ENCODE measurements at regions not wholly inside any gene's neighbourhood (a gene's known extent, or its start where the extent isn't known, plus 50 kb on each side); places are given as distances from the start of the nearest gene placed in this dataset.

DNA sequence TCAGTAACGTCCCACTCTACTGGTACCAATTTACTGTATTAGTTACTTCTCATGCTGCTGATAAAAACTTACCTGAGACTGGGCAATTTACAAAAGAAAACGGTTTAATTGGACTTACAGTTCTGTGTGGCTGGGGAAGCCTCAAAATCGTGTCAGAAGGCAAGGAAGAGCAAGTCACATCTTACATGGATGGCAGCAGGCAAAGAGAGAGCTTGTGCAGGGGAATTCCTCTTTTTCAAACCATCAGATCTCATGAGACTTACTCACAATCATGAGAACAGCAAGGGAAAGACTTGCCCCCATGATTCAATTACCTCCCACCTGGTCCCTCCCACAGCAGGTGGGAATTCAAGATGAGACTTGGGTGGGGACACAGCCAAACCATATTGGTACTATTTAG, 908.2 kb upstream of the NR2F2 start:
- TF ChIP-seq EZH2 (IDR thresholded peaks at IDR 0.05; ENCODE audit: borderline replicate concordance, low read length) = no peak
- TF ChIP-seq, protein P1, sequence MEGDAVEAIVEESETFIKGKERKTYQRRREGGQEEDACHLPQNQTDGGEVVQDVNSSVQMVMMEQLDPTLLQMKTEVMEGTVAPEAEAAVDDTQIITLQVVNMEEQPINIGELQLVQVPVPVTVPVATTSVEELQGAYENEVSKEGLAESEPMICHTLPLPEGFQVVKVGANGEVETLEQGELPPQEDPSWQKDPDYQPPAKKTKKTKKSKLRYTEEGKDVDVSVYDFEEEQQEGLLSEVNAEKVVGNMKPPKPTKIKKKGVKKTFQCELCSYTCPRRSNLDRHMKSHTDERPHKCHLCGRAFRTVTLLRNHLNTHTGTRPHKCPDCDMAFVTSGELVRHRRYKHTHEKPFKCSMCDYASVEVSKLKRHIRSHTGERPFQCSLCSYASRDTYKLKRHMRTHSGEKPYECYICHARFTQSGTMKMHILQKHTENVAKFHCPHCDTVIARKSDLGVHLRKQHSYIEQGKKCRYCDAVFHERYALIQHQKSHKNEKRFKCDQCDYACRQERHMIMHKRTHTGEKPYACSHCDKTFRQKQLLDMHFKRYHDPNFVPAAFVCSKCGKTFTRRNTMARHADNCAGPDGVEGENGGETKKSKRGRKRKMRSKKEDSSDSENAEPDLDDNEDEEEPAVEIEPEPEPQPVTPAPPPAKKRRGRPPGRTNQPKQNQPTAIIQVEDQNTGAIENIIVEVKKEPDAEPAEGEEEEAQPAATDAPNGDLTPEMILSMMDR (IDR thresholded peaks at IDR 0.05; ENCODE audit: low read length) = no peak
- no peak overlapping the region for H3K9ac ChIP-seq (ENCODE audit: low read length)
- H3K4me2 ChIP-seq (ENCODE audit: low read length) = no peak overlapping the region
- no peaks in the 10 kb centered on the region for H3K4me1 ChIP-seq (ENCODE audit: insufficient read depth, low read length, severe bottlenecking)
- no peaks in the 10 kb centered on the region for H3K79me2 ChIP-seq (ENCODE audit: insufficient read depth, low read length)
- no peaks in the 10 kb centered on the region for H3K27me3 ChIP-seq (ENCODE audit: insufficient read depth, low read length)
- H3K9me2 ChIP-seq (ENCODE audit: low read depth, low read length) = no peaks in the 10 kb centered on the region
- H3F3A ChIP-seq (ENCODE audit: insufficient read depth, low read length) = no peaks in the 10 kb centered on the region
- H3K36me3 ChIP-seq (ENCODE audit: insufficient read depth, low read length) = no peaks in the 10 kb centered on the region
- H2AFZ ChIP-seq (ENCODE audit: low read length) = no peak overlapping the region
- H3K27ac ChIP-seq (ENCODE audit: low read depth, low read length, poor library complexity, severe bottlenecking) = no peak overlapping the region
- no peaks in the 10 kb centered on the region for H3K9me3 ChIP-seq (ENCODE audit: low read length)
- H4K20me1 ChIP-seq (ENCODE audit: insufficient read depth, low read length) = no peaks in the 10 kb centered on the region
- H3K4me3 ChIP-seq (ENCODE audit: low read depth, low read length, poor library complexity, severe bottlenecking) = no peak overlapping the region

DNA sequence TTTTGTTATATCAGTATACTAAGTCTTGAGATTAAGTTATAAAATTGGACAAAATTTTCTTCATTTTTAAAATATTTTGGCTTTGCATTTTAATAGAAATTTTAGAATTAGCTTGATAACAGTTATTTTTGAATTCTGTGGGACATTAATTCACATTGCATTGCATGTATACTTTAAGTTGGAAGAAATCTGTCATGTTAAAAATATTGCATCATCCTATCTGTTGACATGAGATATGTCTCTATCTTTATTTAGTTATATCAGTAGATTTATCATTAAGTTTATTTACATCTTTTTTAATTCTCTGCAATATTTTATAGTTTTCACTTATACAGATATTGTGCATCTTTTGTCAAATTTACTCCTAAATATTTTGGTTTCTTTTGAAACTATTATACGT, 904.6 kb upstream of the NR2F2 start:
- Histone ChIP-seq H3K4me3 (ENCODE audit: low read depth, low read length, poor library complexity, severe bottlenecking) (no peak overlapping the region), H2AFZ (ENCODE audit: low read length) (no peak overlapping the region), H3K9me2 (ENCODE audit: low read depth, low read length) (no peaks in the 10 kb centered on the region), H3K4me2 (ENCODE audit: low read length) (no peak overlapping the region), H3K4me1 (ENCODE audit: insufficient read depth, low read length, severe bottlenecking) (no peaks in the 10 kb centered on the region), H3K9ac (ENCODE audit: low read length) (no peak overlapping the region), H3K36me3 (ENCODE audit: insufficient read depth, low read length) (no peaks in the 10 kb centered on the region), H3K79me2 (ENCODE audit: insufficient read depth, low read length) (no peaks in the 10 kb centered on the region), H3K9me3 (ENCODE audit: low read length) (no peaks in the 10 kb centered on the region), H4K20me1 (ENCODE audit: insufficient read depth, low read length) (no peaks in the 10 kb centered on the region), H3F3A (ENCODE audit: insufficient read depth, low read length) (no peaks in the 10 kb centered on the region), H3K27me3 (ENCODE audit: insufficient read depth, low read length) (no peaks in the 10 kb centered on the region), H3K27ac (ENCODE audit: low read depth, low read length, poor library complexity, severe bottlenecking) (no peak overlapping the region)
- TF ChIP-seq, protein P1 (IDR thresholded peaks at IDR 0.05; ENCODE audit: low read length) = no peak
- no peak for TF ChIP-seq EZH2 (IDR thresholded peaks at IDR 0.05; ENCODE audit: borderline replicate concordance, low read length)

DNA sequence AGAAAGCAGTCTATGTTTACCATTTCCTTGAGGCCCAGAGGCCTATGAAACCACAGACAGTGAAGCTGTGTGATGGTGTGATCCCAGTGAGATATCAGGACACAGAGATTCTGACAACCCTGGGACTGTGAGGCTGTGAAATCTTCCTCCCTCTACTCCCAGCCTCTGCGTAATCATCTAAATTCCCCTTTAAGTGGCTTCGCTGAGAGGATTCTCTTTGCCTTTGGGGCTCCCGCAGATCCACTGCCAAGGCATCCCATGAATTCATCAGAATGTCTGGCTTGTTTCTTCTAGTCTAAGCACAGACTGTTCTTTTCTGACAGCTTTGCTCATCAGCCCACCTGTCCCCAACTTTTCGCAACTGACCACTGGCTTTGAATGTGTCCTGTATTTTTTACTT, 901.2 kb upstream of the NR2F2 start:
- no peak overlapping the region for H3K4me2 ChIP-seq (ENCODE audit: low read length)
- H3K4me1 ChIP-seq (ENCODE audit: insufficient read depth, low read length, severe bottlenecking) = no peaks in the 10 kb centered on the region
- H3K27me3 ChIP-seq (ENCODE audit: insufficient read depth, low read length) = no peaks in the 10 kb centered on the region
- H3K79me2 ChIP-seq (ENCODE audit: insufficient read depth, low read length) = no peaks in the 10 kb centered on the region
- H2AFZ ChIP-seq (ENCODE audit: low read length) = no peak overlapping the region
- no peak overlapping the region for H3K4me3 ChIP-seq (ENCODE audit: low read depth, low read length, poor library complexity, severe bottlenecking)
- no peak overlapping the region for H3K9ac ChIP-seq (ENCODE audit: low read length)
- H3F3A ChIP-seq (ENCODE audit: insufficient read depth, low read length) = no peaks in the 10 kb centered on the region
- H3K36me3 ChIP-seq (ENCODE audit: insufficient read depth, low read length) = no peaks in the 10 kb centered on the region
- H3K9me2 ChIP-seq (ENCODE audit: low read depth, low read length) = no peaks in the 10 kb centered on the region
- TF ChIP-seq EZH2 (IDR thresholded peaks at IDR 0.05; ENCODE audit: borderline replicate concordance, low read length) = no peak
- TF ChIP-seq, protein P1 (IDR thresholded peaks at IDR 0.05; ENCODE audit: low read length) = no peak
- H3K27ac ChIP-seq (ENCODE audit: low read depth, low read length, poor library complexity, severe bottlenecking) = no peak overlapping the region
- no peaks in the 10 kb centered on the region for H3K9me3 ChIP-seq (ENCODE audit: low read length)
- H4K20me1 ChIP-seq (ENCODE audit: insufficient read depth, low read length) = no peaks in the 10 kb centered on the region
